Colonic mucosa (tissue), 4 donors: ENCODE measurements at regions not wholly inside any gene's neighbourhood (a gene's known extent, or its start where the extent isn't known, plus 50 kb on each side); places are given as distances from the start of the nearest gene placed in this dataset.
"Not testable (repeated sequence)": the region's sequence is repeated elsewhere in the genome, so short reads cannot be mapped to it uniquely, and the experiment has no call there.

Experiments used
- DNase-seq: peaks from one replicate; pipeline ENCODE4 v3.0.0-alpha.2; 2020
- H3K27ac ChIP-seq: fragments of 200-600 bp; one replicate; pipeline ENCODE4 v1.8.0; 2021
- H3K27me3 ChIP-seq: fragments of 200-600 bp; one replicate; pipeline ENCODE4 v1.8.0; 2021
- H3K36me3 ChIP-seq: fragments of 200-600 bp; one replicate; pipeline ENCODE4 v1.8.0; 2021
- H3K4me1 ChIP-seq: fragments of 200-600 bp; one replicate; pipeline ENCODE4 v1.8.0; 2021; ENCODE audit warnings: mild to moderate bottlenecking
- H3K4me3 ChIP-seq: fragments of 200-600 bp; one replicate; pipeline ENCODE4 v1.8.0; 2021
- H3K9ac ChIP-seq, 2 donors: one replicate each; pipeline ENCODE4 v1.7.0; 2013; ENCODE audit warnings: control low read depth in 2 of 2, low read depth in 2 of 2, low read length in 2 of 2
- H3K9me3 ChIP-seq: fragments of 200-600 bp; one replicate; pipeline ENCODE4 v1.8.0; 2021
- CTCF ChIP-seq: fragments of 200-600 bp; IDR thresholded peaks from one replicate; pipeline ENCODE4 v1.8.0; 2022; ENCODE audit warnings: antibody characterized with exemption, mild to moderate bottlenecking
- intact Hi-C: fragments of 100-400 bp; cut with DNase I; formaldehyde crosslinking; loops from one replicate; pipeline ENCODE4 v1.14.1; 2022
- donor health status: healthy.
- donor health status: DM: no; HTN: no; CAD: no.
- donor health status: DM: no; HTN: no; CAD: no.

- Histone ChIP-seq H3K9ac (no peak overlapping the region), H3K9me3 (no peaks in the 10 kb centered on the region), H3K27me3 (no peaks in the 10 kb centered on the region), H3K27ac (no peak overlapping the region), H3K36me3 (no peaks in the 10 kb centered on the region), H3K4me1 (peaks cover 3% of the 10 kb centered on the region), H3K4me3 (no peak overlapping the region)
- intact Hi-C loops: no loop called here
- TF ChIP-seq CTCF: no peak
- DNase-seq: no peak
Observed at GRCh38 chr17:71866095-71866494, 254.7 kb upstream of the SOX9 start.

- Histone ChIP-seq H3K27ac (no peak overlapping the region), H3K4me3 (no peak overlapping the region), H3K27me3 (no peaks in the 10 kb centered on the region), H3K36me3 (no peaks in the 10 kb centered on the region), H3K9me3 (no peaks in the 10 kb centered on the region), H3K9ac (no peak overlapping the region), H3K4me1 (peaks cover 3% of the 10 kb centered on the region)
- intact Hi-C loops: no loop called here
- no peak for DNase-seq
- no peak for TF ChIP-seq CTCF
Observed at GRCh38 chr17:71869293-71869692, 251.5 kb upstream of the SOX9 start.

GRCh38 chr17:71869841-71870545 lies 250.8 kb upstream of the SOX9 start:
- H3K36me3 ChIP-seq: no peaks in the 10 kb centered on the region
- H3K27me3 ChIP-seq: no peaks in the 10 kb centered on the region
- H3K9me3 ChIP-seq: no peaks in the 10 kb centered on the region
- intact Hi-C loops: no loop called here
- no peak overlapping the region for H3K9ac ChIP-seq
- no peak for TF ChIP-seq CTCF
- no peak overlapping the region for H3K4me3 ChIP-seq
- peaks cover 3% of the 10 kb centered on the region for H3K4me1 ChIP-seq
- no peak for DNase-seq
- H3K27ac ChIP-seq: no peak overlapping the region

- Histone ChIP-seq H3K4me1 (peaks cover 3% of the 10 kb centered on the region), H3K9ac (no peak overlapping the region), H3K27me3 (no peaks in the 10 kb centered on the region), H3K9me3 (no peaks in the 10 kb centered on the region), H3K36me3 (no peaks in the 10 kb centered on the region), H3K4me3 (no peak overlapping the region), H3K27ac (no peak overlapping the region)
- no peak for DNase-seq
- no peak for TF ChIP-seq CTCF
- intact Hi-C loops: no loop called here
Observed at GRCh38 chr17:71870546-71870862, 250.3 kb upstream of the SOX9 start.

GRCh38 chr17:71872843-71873485 lies 247.9 kb upstream of the SOX9 start:
- TF ChIP-seq CTCF: no peak

GRCh38 chr17:71874773-71875172 lies 246.0 kb upstream of the SOX9 start:
- H3K9ac ChIP-seq, H3K27ac ChIP-seq, intact Hi-C loops, H3K4me3 ChIP-seq, H3K9me3 ChIP-seq, DNase-seq, H3K27me3 ChIP-seq, H3K36me3 ChIP-seq, H3K4me1 ChIP-seq: not testable (repeated sequence)

More at GRCh38 chr17:71872843-71873485, 247.9 kb upstream of the SOX9 start:
- no peak overlapping the region for H3K4me3 ChIP-seq
- no peak overlapping the region for H3K9ac ChIP-seq
- no peaks in the 10 kb centered on the region for H3K4me1 ChIP-seq
- H3K36me3 ChIP-seq: no peaks in the 10 kb centered on the region
- no peaks in the 10 kb centered on the region for H3K9me3 ChIP-seq
- no peaks in the 10 kb centered on the region for H3K27me3 ChIP-seq
- intact Hi-C loops: no loop called here
- no peak for DNase-seq
- no peak overlapping the region for H3K27ac ChIP-seq
